ENCODE measurements at regions not wholly inside any gene's neighbourhood (a gene's known extent, or its start where the extent isn't known, plus 50 kb on each side); places are given as distances from the start of the nearest gene placed in this dataset.

DNA sequence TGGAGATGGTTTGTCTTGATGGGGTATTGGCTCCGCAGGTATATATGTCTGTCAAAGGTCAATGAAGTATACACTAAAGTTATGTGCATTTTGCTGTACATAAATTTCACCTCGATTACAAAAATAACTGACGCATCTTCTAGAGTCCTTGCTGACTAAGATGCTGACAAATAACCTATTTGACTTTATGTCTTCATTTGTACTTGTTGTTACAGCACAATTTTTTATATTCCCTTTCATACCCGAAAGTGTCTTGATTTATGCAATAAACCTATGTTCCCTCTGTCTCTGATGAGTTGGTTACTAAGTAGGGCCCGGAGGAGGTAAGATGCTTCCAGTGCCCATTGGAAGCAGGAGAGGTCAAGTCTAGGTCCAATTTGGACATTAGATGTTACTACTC lies 93.5 kb downstream of the COPS8 start:
- no peak for DNase-seq
- Mint-ChIP-seq H3K4me1 (no peaks in the 10 kb centered on the region), H3K4me3 (no peak overlapping the region), H3K27ac (no peak overlapping the region), H3K9me3 (no peaks in the 10 kb centered on the region), H3K27me3 (peaks cover 28% of the 10 kb centered on the region), H3K36me3 (ENCODE audit: low read depth) (no peaks in the 10 kb centered on the region)
- ChIA-PET POLR2A (no interaction called here), CTCF (no interaction called here)

DNA sequence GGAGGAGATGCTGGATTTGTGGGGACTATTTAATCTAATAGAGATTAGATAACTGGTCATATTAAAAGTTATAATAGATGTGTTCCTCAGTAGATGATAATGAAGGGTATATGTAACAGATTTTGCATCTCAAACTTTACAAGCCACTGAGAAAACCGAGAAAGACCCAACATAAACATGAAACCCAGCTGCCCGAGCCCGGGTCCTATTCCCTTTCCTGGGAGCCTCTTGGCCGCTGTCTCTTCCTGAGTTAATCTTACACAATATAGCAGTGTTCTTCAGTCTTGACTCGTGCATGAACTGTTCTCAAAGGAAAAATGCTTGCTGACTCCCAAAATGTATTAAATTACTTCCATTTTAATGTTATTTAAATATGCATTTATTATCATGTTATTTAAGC lies 94.5 kb downstream of the COPS8 start:
- no peak for DNase-seq
- no peak overlapping the region for H3K4me3 Mint-ChIP-seq
- peaks cover 24% of the 10 kb centered on the region for H3K27me3 Mint-ChIP-seq
- H3K4me1 Mint-ChIP-seq: no peaks in the 10 kb centered on the region
- ChIA-PET CTCF (no interaction called here), POLR2A (no interaction called here)
- H3K27ac Mint-ChIP-seq: no peak overlapping the region
- no peaks in the 10 kb centered on the region for H3K9me3 Mint-ChIP-seq
- no peaks in the 10 kb centered on the region for H3K36me3 Mint-ChIP-seq (ENCODE audit: low read depth)

DNA sequence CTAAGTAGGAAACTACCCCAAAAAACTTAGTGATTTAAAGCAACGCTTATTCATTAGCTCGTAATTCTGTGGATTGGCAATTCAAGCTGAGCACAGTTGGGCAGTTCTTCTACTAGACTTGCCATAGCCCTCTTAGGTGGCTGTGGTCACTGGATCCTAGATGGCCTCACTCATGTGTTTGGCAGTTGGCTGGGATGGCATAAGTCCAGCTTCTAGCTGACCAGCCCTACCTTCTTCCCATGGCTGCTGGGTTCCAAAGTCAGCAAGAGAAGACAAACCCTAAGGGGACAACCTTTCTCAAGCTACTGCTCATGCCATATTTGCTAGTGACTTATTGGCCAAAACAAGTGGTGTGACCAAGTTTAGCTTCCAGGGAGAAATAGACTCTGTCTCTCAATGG lies 95.3 kb downstream of the COPS8 start:
- ChIA-PET CTCF (no interaction called here), POLR2A (no interaction called here)
- Mint-ChIP-seq H3K4me3 (no peak overlapping the region), H3K9me3 (no peaks in the 10 kb centered on the region), H3K27ac (no peak overlapping the region), H3K27me3 (peaks cover 16% of the 10 kb centered on the region), H3K4me1 (no peaks in the 10 kb centered on the region), H3K36me3 (ENCODE audit: low read depth) (no peaks in the 10 kb centered on the region)
- DNase-seq: no peak

- POLR2A ChIA-PET: no interaction called here
- peaks cover 21% of the 10 kb centered on the region for H3K27me3 Mint-ChIP-seq
- CTCF ChIA-PET: no interaction called here
- no peaks in the 10 kb centered on the region for H3K36me3 Mint-ChIP-seq (ENCODE audit: low read depth)
- no peaks in the 10 kb centered on the region for H3K4me1 Mint-ChIP-seq
- H3K27ac Mint-ChIP-seq: no peak overlapping the region
- no peak for DNase-seq
- H3K4me3 Mint-ChIP-seq: no peak overlapping the region
- H3K9me3 Mint-ChIP-seq: no peaks in the 10 kb centered on the region
These were observed 96.2 kb downstream of the COPS8 start for GRCh38 chr2:237181844-237182243.

DNA sequence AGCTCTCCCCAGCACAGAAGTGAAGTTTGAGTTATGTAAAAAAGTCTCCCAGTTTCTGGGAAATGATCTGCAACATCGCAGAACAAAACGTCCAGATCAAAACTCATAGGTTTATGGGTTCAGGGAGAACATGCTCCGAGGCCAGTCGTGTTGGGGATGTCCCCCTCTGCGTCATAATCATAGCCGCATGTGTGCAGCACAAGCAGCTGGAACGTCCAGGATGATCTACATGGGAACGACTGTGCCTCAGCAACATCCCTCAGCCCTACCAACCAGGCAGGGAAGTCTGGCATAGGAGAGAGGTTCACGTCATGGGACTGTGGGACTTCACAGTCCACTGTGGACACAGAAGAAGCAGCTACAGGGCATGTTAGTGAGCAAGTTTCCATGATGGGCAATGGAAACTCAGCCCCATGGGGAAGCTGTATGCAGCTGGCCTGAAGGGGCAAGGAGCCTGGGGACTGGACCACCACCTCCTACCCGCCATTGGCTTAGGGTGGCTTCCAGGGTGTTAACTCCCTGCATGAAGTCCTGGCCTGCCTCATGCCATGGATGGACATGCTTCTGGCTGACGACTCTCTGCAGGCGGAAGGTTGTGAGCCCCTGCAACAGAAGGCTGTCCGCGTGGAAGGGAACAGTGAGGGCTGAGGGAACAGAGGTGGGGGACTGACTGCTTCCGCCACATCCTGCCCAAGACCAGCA lies 96.9 kb downstream of the COPS8 start:
- ChIA-PET POLR2A (no interaction called here), CTCF (no interaction called here)
- H3K4me3 Mint-ChIP-seq: no peak overlapping the region
- H3K4me1 Mint-ChIP-seq: no peaks in the 10 kb centered on the region
- H3K9me3 Mint-ChIP-seq: no peaks in the 10 kb centered on the region
- H3K27me3 Mint-ChIP-seq: peaks cover 22% of the 10 kb centered on the region
- DNase-seq: no peak
- no peak overlapping the region for H3K27ac Mint-ChIP-seq
- no peaks in the 10 kb centered on the region for H3K36me3 Mint-ChIP-seq (ENCODE audit: low read depth)

- H3K27ac Mint-ChIP-seq: no peak overlapping the region
- H3K4me3 Mint-ChIP-seq: no peak overlapping the region
- DNase-seq: no peak
- H3K9me3 Mint-ChIP-seq: no peaks in the 10 kb centered on the region
- no peaks in the 10 kb centered on the region for H3K36me3 Mint-ChIP-seq (ENCODE audit: low read depth)
- H3K27me3 Mint-ChIP-seq: peaks cover 22% of the 10 kb centered on the region
- H3K4me1 Mint-ChIP-seq: no peaks in the 10 kb centered on the region
- ChIA-PET POLR2A (no interaction called here), CTCF (no interaction called here)
These were observed 98.7 kb downstream of the COPS8 start for GRCh38 chr2:237184192-237184918.

- no peak for DNase-seq
- H3K9me3 Mint-ChIP-seq: no peaks in the 10 kb centered on the region
- H3K4me1 Mint-ChIP-seq: no peaks in the 10 kb centered on the region
- no peak overlapping the region for H3K4me3 Mint-ChIP-seq
- H3K27me3 Mint-ChIP-seq: peaks cover 22% of the 10 kb centered on the region
- POLR2A ChIA-PET: no interaction called here
- CTCF ChIA-PET: no interaction called here
- H3K27ac Mint-ChIP-seq: no peak overlapping the region
- H3K36me3 Mint-ChIP-seq (ENCODE audit: low read depth): no peaks in the 10 kb centered on the region
These were observed 99.3 kb downstream of the COPS8 start for GRCh38 chr2:237184919-237185552.

DNA sequence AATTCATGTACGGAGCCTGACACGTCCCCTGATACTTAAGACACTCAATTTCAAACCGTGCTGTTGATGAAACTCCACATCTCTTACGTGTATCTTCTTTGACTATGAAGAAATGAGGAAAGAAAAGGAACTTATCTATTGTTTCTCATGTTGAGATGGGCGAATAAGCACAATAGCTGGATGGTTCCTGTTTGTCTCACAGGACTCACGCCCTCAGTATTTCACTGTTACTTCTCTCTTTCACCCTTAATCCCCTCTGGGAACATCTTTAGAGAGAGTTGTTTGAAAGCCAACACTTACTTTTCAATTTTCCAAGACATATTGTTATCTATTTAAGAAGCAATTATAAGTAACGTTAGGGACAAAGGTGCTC lies 99.8 kb downstream of the COPS8 start:
- Mint-ChIP-seq H3K9me3 (no peaks in the 10 kb centered on the region), H3K4me1 (no peaks in the 10 kb centered on the region), H3K4me3 (no peak overlapping the region), H3K27me3 (peaks cover 22% of the 10 kb centered on the region), H3K27ac (no peak overlapping the region), H3K36me3 (ENCODE audit: low read depth) (no peaks in the 10 kb centered on the region)
- no peak for DNase-seq
- POLR2A ChIA-PET: no interaction called here
- CTCF ChIA-PET: no interaction called here

- ChIA-PET POLR2A (no interaction called here), CTCF (no interaction called here)
These were observed 104.1 kb downstream of the COPS8 start for GRCh38 chr2:237189799-237190198.

GRCh38 chr2:237190966-237191713 lies 105.5 kb downstream of the COPS8 start:
- ChIA-PET CTCF (interaction anchor here (0.6 kb wide), 1 partner anchor 219 kb away, joined by 5 read pairs; no protein-coding TSS in a partner anchor), POLR2A (no interaction called here)
- DNase-seq: no peak
- Mint-ChIP-seq H3K27ac (no peak overlapping the region), H3K4me3 (no peak overlapping the region), H3K36me3 (ENCODE audit: low read depth) (no peaks in the 10 kb centered on the region), H3K27me3 (peaks cover 17% of the 10 kb centered on the region), H3K9me3 (no peaks in the 10 kb centered on the region), H3K4me1 (no peaks in the 10 kb centered on the region)

More at GRCh38 chr2:237189799-237190198, 104.1 kb downstream of the COPS8 start:
- no peak overlapping the region for H3K27ac Mint-ChIP-seq
- peaks cover 16% of the 10 kb centered on the region for H3K27me3 Mint-ChIP-seq
- no peak overlapping the region for H3K4me3 Mint-ChIP-seq
- no peaks in the 10 kb centered on the region for H3K36me3 Mint-ChIP-seq (ENCODE audit: low read depth)
- H3K4me1 Mint-ChIP-seq: no peaks in the 10 kb centered on the region
- no peaks in the 10 kb centered on the region for H3K9me3 Mint-ChIP-seq
- no peak for DNase-seq

- Mint-ChIP-seq H3K36me3 (ENCODE audit: low read depth) (no peaks in the 10 kb centered on the region), H3K4me3 (no peak overlapping the region), H3K27me3 (peaks cover 16% of the 10 kb centered on the region), H3K9me3 (no peaks in the 10 kb centered on the region), H3K27ac (no peak overlapping the region), H3K4me1 (no peaks in the 10 kb centered on the region)
- DNase-seq: no peak
- ChIA-PET CTCF (no interaction called here), POLR2A (no interaction called here)
These were observed 106.0 kb downstream of the COPS8 start for GRCh38 chr2:237191714-237192081.

- CTCF ChIA-PET: no interaction called here
- no peak for DNase-seq
These were observed 107.2 kb downstream of the COPS8 start for GRCh38 chr2:237192881-237193280.

GRCh38 chr2:237193436-237193835 lies 107.7 kb downstream of the COPS8 start:
- ChIA-PET POLR2A (no interaction called here), CTCF (no interaction called here)
- DNase-seq: no peak
- Mint-ChIP-seq H3K27ac (no peak overlapping the region), H3K9me3 (no peaks in the 10 kb centered on the region), H3K4me3 (no peak overlapping the region), H3K4me1 (no peaks in the 10 kb centered on the region), H3K27me3 (peaks cover 19% of the 10 kb centered on the region), H3K36me3 (ENCODE audit: low read depth) (no peaks in the 10 kb centered on the region)

More at GRCh38 chr2:237192881-237193280, 107.2 kb downstream of the COPS8 start:
- Mint-ChIP-seq H3K4me1 (no peaks in the 10 kb centered on the region), H3K9me3 (no peaks in the 10 kb centered on the region), H3K4me3 (no peak overlapping the region), H3K36me3 (ENCODE audit: low read depth) (no peaks in the 10 kb centered on the region), H3K27me3 (peaks cover 19% of the 10 kb centered on the region), H3K27ac (no peak overlapping the region)
- POLR2A ChIA-PET: no interaction called here
